ENCODE measurements at regions not wholly inside any gene's neighbourhood (a gene's known extent, or its start where the extent isn't known, plus 50 kb on each side); places are given as distances from the start of the nearest gene placed in this dataset.
"Not testable (repeated sequence)": the region's sequence is repeated elsewhere in the genome, so short reads cannot be mapped to it uniquely, and the experiment has no call there.

- Histone ChIP-seq H3K4me1 (ENCODE audit: insufficient read depth, low read length) (0 out of 2 replicates have a peak, but pooled peaks cover 3% of the 10 kb centered on the region), H3K27ac (ENCODE audit: low read depth, low read length) (no peak overlapping the region), H3K9ac (ENCODE audit: low read depth, low read length) (no peak overlapping the region), H3K27me3 (ENCODE audit: insufficient read depth, low read length) (no peaks in the 10 kb centered on the region), H3K36me3 (ENCODE audit: insufficient read depth, low read length) (no peaks in the 10 kb centered on the region), H3K9me3 (ENCODE audit: insufficient read depth, low read depth, low read length) (no peaks in the 10 kb centered on the region), H3K4me3 (ENCODE audit: low read length) (no peak overlapping the region)
- WGBS = 93% methylated on average over 3 of the region's 3 CpGs
Measured at GRCh38 chr4:111323916-111324315, 701.0 kb upstream of the PITX2 start.

- H3K9ac ChIP-seq (ENCODE audit: low read depth, low read length) = no peak overlapping the region
- no peaks in the 10 kb centered on the region for H3K36me3 ChIP-seq (ENCODE audit: insufficient read depth, low read length)
- no peaks in the 10 kb centered on the region for H3K27me3 ChIP-seq (ENCODE audit: insufficient read depth, low read length)
- no peak overlapping the region for H3K27ac ChIP-seq (ENCODE audit: low read depth, low read length)
- H3K4me1 ChIP-seq (ENCODE audit: insufficient read depth, low read length) = 0 out of 2 replicates have a peak, but pooled peaks cover 3% of the 10 kb centered on the region
- H3K9me3 ChIP-seq (ENCODE audit: insufficient read depth, low read depth, low read length) = no peaks in the 10 kb centered on the region
- no peak overlapping the region for H3K4me3 ChIP-seq (ENCODE audit: low read length)
- WGBS = 93% methylated on average over 1 of the region's 1 CpG
Measured at GRCh38 chr4:111326450-111326849, 703.6 kb upstream of the PITX2 start.

GRCh38 chr4:111330786-111331185 is 707.9 kb upstream of the PITX2 start:
- Histone ChIP-seq H3K9ac (ENCODE audit: low read depth, low read length) (no peak overlapping the region), H3K9me3 (ENCODE audit: insufficient read depth, low read depth, low read length) (no peaks in the 10 kb centered on the region), H3K4me3 (ENCODE audit: low read length) (no peak overlapping the region), H3K27me3 (ENCODE audit: insufficient read depth, low read length) (no peaks in the 10 kb centered on the region), H3K27ac (ENCODE audit: low read depth, low read length) (no peak overlapping the region), H3K36me3 (ENCODE audit: insufficient read depth, low read length) (no peaks in the 10 kb centered on the region), H3K4me1 (ENCODE audit: insufficient read depth, low read length) (no peaks in the 10 kb centered on the region)
- WGBS = 98% methylated on average over 2 of the region's 2 CpGs

GRCh38 chr4:111334361-111334760 is 711.5 kb upstream of the PITX2 start:
- Histone ChIP-seq H3K27ac (ENCODE audit: low read depth, low read length) (no peak overlapping the region), H3K36me3 (ENCODE audit: insufficient read depth, low read length) (no peaks in the 10 kb centered on the region), H3K4me1 (ENCODE audit: insufficient read depth, low read length) (no peaks in the 10 kb centered on the region), H3K27me3 (ENCODE audit: insufficient read depth, low read length) (no peaks in the 10 kb centered on the region), H3K9ac (ENCODE audit: low read depth, low read length) (no peak overlapping the region), H3K9me3 (ENCODE audit: insufficient read depth, low read depth, low read length) (no peaks in the 10 kb centered on the region), H3K4me3 (ENCODE audit: low read length) (no peak overlapping the region)

GRCh38 chr4:111337186-111337876 is 714.5 kb upstream of the PITX2 start:
- 49% methylated on average over 17 of the region's 18 CpGs for WGBS
- H3K9ac ChIP-seq (ENCODE audit: low read depth, low read length) = 0 out of 2 replicates have a peak overlapping the region, but pooled peaks have one; percentile 46

GRCh38 chr4:111359602-111360001 is 736.7 kb upstream of the PITX2 start:
- no peak overlapping the region for H3K27ac ChIP-seq (ENCODE audit: low read depth, low read length)
- 100% methylated on average over 1 of the region's 2 CpGs for WGBS
- no peaks in the 10 kb centered on the region for H3K9me3 ChIP-seq (ENCODE audit: insufficient read depth, low read depth, low read length)
- no peak overlapping the region for H3K9ac ChIP-seq (ENCODE audit: low read depth, low read length)
- H3K4me1 ChIP-seq (ENCODE audit: insufficient read depth, low read length) = no peaks in the 10 kb centered on the region
- H3K27me3 ChIP-seq (ENCODE audit: insufficient read depth, low read length) = no peaks in the 10 kb centered on the region
- no peak overlapping the region for H3K4me3 ChIP-seq (ENCODE audit: low read length)
- H3K36me3 ChIP-seq (ENCODE audit: insufficient read depth, low read length) = no peaks in the 10 kb centered on the region

More at GRCh38 chr4:111337186-111337876, 714.5 kb upstream of the PITX2 start:
- H3K27me3 ChIP-seq (ENCODE audit: insufficient read depth, low read length); H3K9me3 ChIP-seq (ENCODE audit: insufficient read depth, low read depth, low read length); H3K36me3 ChIP-seq (ENCODE audit: insufficient read depth, low read length); H3K4me1 ChIP-seq (ENCODE audit: insufficient read depth, low read length); H3K27ac ChIP-seq (ENCODE audit: low read depth, low read length): not testable (repeated sequence)
- peak overlapping the region; percentile 39; the same call in 1 of the 2 replicates for H3K4me3 ChIP-seq (ENCODE audit: low read length)

- Histone ChIP-seq H3K36me3 (ENCODE audit: insufficient read depth, low read length) (no peaks in the 10 kb centered on the region), H3K27me3 (ENCODE audit: insufficient read depth, low read length) (no peaks in the 10 kb centered on the region), H3K9me3 (ENCODE audit: insufficient read depth, low read depth, low read length) (no peaks in the 10 kb centered on the region), H3K4me3 (ENCODE audit: low read length) (no peak overlapping the region), H3K4me1 (ENCODE audit: insufficient read depth, low read length) (no peaks in the 10 kb centered on the region), H3K27ac (ENCODE audit: low read depth, low read length) (no peak overlapping the region), H3K9ac (ENCODE audit: low read depth, low read length) (no peak overlapping the region)
- no CpG with 5 or more reads among the region's 1 CpG for WGBS
Measured at GRCh38 chr4:111360906-111361305, 738.0 kb upstream of the PITX2 start.

GRCh38 chr4:111362941-111363361 is 740.1 kb upstream of the PITX2 start:
- no peaks in the 10 kb centered on the region for H3K36me3 ChIP-seq (ENCODE audit: insufficient read depth, low read length)
- no peaks in the 10 kb centered on the region for H3K9me3 ChIP-seq (ENCODE audit: insufficient read depth, low read depth, low read length)
- H3K4me1 ChIP-seq (ENCODE audit: insufficient read depth, low read length) = no peaks in the 10 kb centered on the region
- H3K27me3 ChIP-seq (ENCODE audit: insufficient read depth, low read length) = no peaks in the 10 kb centered on the region
- no peak overlapping the region for H3K9ac ChIP-seq (ENCODE audit: low read depth, low read length)
- no CpG with 5 or more reads among the region's 1 CpG for WGBS
- H3K4me3 ChIP-seq (ENCODE audit: low read length) = no peak overlapping the region
- H3K27ac ChIP-seq (ENCODE audit: low read depth, low read length) = no peak overlapping the region

- peaks cover 14% of the 10 kb centered on the region; the same call in 1 of the 2 replicates for H3K9me3 ChIP-seq (ENCODE audit: insufficient read depth, low read depth, low read length)
- H3K36me3 ChIP-seq (ENCODE audit: insufficient read depth, low read length); H3K4me1 ChIP-seq (ENCODE audit: insufficient read depth, low read length); H3K4me3 ChIP-seq (ENCODE audit: low read length); H3K27me3 ChIP-seq (ENCODE audit: insufficient read depth, low read length); H3K9ac ChIP-seq (ENCODE audit: low read depth, low read length); H3K27ac ChIP-seq (ENCODE audit: low read depth, low read length): not testable (repeated sequence)
- WGBS = 99% methylated on average over 13 of the region's 14 CpGs
Measured at GRCh38 chr4:111377880-111378279, 755.0 kb upstream of the PITX2 start.

GRCh38 chr4:111388561-111388960 is 756.7 kb upstream of the FAM241A start:
- Histone ChIP-seq H3K27me3 (ENCODE audit: insufficient read depth, low read length) (no peaks in the 10 kb centered on the region), H3K9ac (ENCODE audit: low read depth, low read length) (no peak overlapping the region), H3K4me1 (ENCODE audit: insufficient read depth, low read length) (no peaks in the 10 kb centered on the region), H3K9me3 (ENCODE audit: insufficient read depth, low read depth, low read length) (no peaks in the 10 kb centered on the region), H3K4me3 (ENCODE audit: low read length) (no peak overlapping the region), H3K27ac (ENCODE audit: low read depth, low read length) (no peak overlapping the region), H3K36me3 (ENCODE audit: insufficient read depth, low read length) (no peaks in the 10 kb centered on the region)
- WGBS = no CpG with 5 or more reads among the region's 1 CpG

GRCh38 chr4:111391829-111392228 is 753.4 kb upstream of the FAM241A start:
- no peaks in the 10 kb centered on the region for H3K27me3 ChIP-seq (ENCODE audit: insufficient read depth, low read length)
- no peaks in the 10 kb centered on the region for H3K9me3 ChIP-seq (ENCODE audit: insufficient read depth, low read depth, low read length)
- no peaks in the 10 kb centered on the region for H3K36me3 ChIP-seq (ENCODE audit: insufficient read depth, low read length)
- H3K4me1 ChIP-seq (ENCODE audit: insufficient read depth, low read length) = no peaks in the 10 kb centered on the region
- WGBS = 93% methylated on average over 6 of the region's 6 CpGs
- H3K4me3 ChIP-seq (ENCODE audit: low read length) = no peak overlapping the region
- no peak overlapping the region for H3K27ac ChIP-seq (ENCODE audit: low read depth, low read length)
- no peak overlapping the region for H3K9ac ChIP-seq (ENCODE audit: low read depth, low read length)

- Histone ChIP-seq H3K9me3 (ENCODE audit: insufficient read depth, low read depth, low read length) (no peaks in the 10 kb centered on the region), H3K4me1 (ENCODE audit: insufficient read depth, low read length) (no peaks in the 10 kb centered on the region)
- 100% methylated on average over 1 of the region's 1 CpG for WGBS
Measured at GRCh38 chr4:111393781-111394180, 751.5 kb upstream of the FAM241A start.

More at GRCh38 chr4:111393781-111394180, 751.5 kb upstream of the FAM241A start:
- Histone ChIP-seq H3K4me3 (ENCODE audit: low read length) (no peak overlapping the region), H3K27me3 (ENCODE audit: insufficient read depth, low read length) (no peaks in the 10 kb centered on the region), H3K9ac (ENCODE audit: low read depth, low read length) (no peak overlapping the region), H3K27ac (ENCODE audit: low read depth, low read length) (no peak overlapping the region), H3K36me3 (ENCODE audit: insufficient read depth, low read length) (no peaks in the 10 kb centered on the region)
